Endothelial cell of umbilical vein (primary cell): ENCODE measurements at regions not wholly inside any gene's neighbourhood (a gene's known extent, or its start where the extent isn't known, plus 50 kb on each side); places are given as distances from the start of the nearest gene placed in this dataset.

Source experiments
- BruUV-seq: library from RNA; stranded (reverse); fragments of 400-500 nt; replicated peaks from 2 replicates; lab custom pipeline; 2021; lab: Mats Ljungman, UMichigan
- CTCF ChIA-PET: fragments of 300-600, 350-600 bp; sonication (Branson Sonifier 250); formaldehyde crosslinking; loops from one replicate; lab custom pipeline; 2021; ENCODE audit warnings: antibody characterized with exemption, inconsistent platforms; lab: Charles Lee
- POLR2A ChIA-PET: fragments of 300-600, 350-600 bp; sonication (Branson Sonifier 250); formaldehyde crosslinking; loops from one replicate; lab custom pipeline; 2021; ENCODE audit warnings: antibody characterized with exemption, inconsistent platforms; lab: Charles Lee
- DNase-seq: peaks from one replicate; pipeline ENCODE4 v3.0.0-alpha.2; 2011; ENCODE audit warnings: low read depth, low spot score
- FAIRE-seq: peaks from 2 replicates; lab custom pipeline; 2011; peaks lifted over from hg19 to GRCh38; lab: Jason Lieb, UNC
- H2AFZ ChIP-seq: 2 replicates; pipeline ENCODE4 v1.6.0; 2012; ENCODE audit warnings: low read depth, low read length, control low read depth, inconsistent platforms
- H3K27ac ChIP-seq: 2 replicates; pipeline ENCODE4 v1.5.1; 2011; ENCODE audit warnings: low read depth, mild to moderate bottlenecking, control low read depth, low read length, moderate library complexity; ENCODE audit not compliant: insufficient read depth
- H3K27me3 ChIP-seq, 2 experiments: 2 replicates each; pipeline versions ENCODE4 v1.6.0 to v1.6.1; 2011; ENCODE audit warnings: low read length in 2 of 2, mixed read lengths in 1 of 2; ENCODE audit not compliant: control insufficient read depth in 2 of 2, insufficient read depth in 2 of 2
- H3K36me3 ChIP-seq, 2 experiments: 2 replicates in 1 of 2; 3 replicates in 1 of 2; pipeline ENCODE4 v1.5.1; 2011; ENCODE audit warnings: low read length in 2 of 2, mild to moderate bottlenecking in 1 of 2, moderate library complexity in 1 of 2; ENCODE audit not compliant: control insufficient read depth in 2 of 2, insufficient read depth in 2 of 2; ENCODE audit errors: extremely low read depth in 1 of 2
- H3K4me1 ChIP-seq: 3 replicates; pipeline ENCODE4 v1.5.1; 2011; ENCODE audit warnings: mild to moderate bottlenecking, low read length; ENCODE audit not compliant: control insufficient read depth, insufficient read depth; ENCODE audit errors: extremely low read depth
- H3K4me2 ChIP-seq: 2 replicates; pipeline ENCODE4 v1.6.1; 2011; ENCODE audit warnings: low read length, control low read depth, mixed read lengths; ENCODE audit not compliant: insufficient read depth
- H3K4me3 ChIP-seq, 3 experiments: fragments of 200-600 bp in 1 of 3; sonication (generic), shearing (Covaris generic) in 1 of 3; replicated peaks in 1 of 3; 2 replicates each; pipeline ENCODE4 v1.5.1; 2011 to 2016; ENCODE audit warnings: control low read depth in 3 of 3, low read length in 3 of 3, mild to moderate bottlenecking in 2 of 3, inconsistent platforms in 1 of 3, low read depth in 1 of 3, moderate library complexity in 1 of 3; ENCODE audit not compliant: insufficient read depth in 1 of 3
- H3K79me2 ChIP-seq: 2 replicates; pipeline ENCODE4 v1.6.0; 2012; ENCODE audit warnings: low read length, inconsistent platforms; ENCODE audit not compliant: control insufficient read depth, insufficient read depth
- H3K9ac ChIP-seq: replicated peaks from 2 replicates; pipeline ENCODE3; 2011; ENCODE audit warnings: low read length, control low read depth; ENCODE audit not compliant: insufficient read depth; ENCODE audit errors: extremely low read depth
- H3K9me1 ChIP-seq: replicated peaks from 3 replicates; pipeline ENCODE4 v1.6.0; 2011; ENCODE audit warnings: mild to moderate bottlenecking, low read length; ENCODE audit not compliant: control insufficient read depth, insufficient read depth; ENCODE audit errors: extremely low read depth
- H3K9me3 ChIP-seq: replicated peaks from 2 replicates; pipeline ENCODE4 v1.5.1; 2012; ENCODE audit warnings: low read length, inconsistent platforms; ENCODE audit not compliant: control insufficient read depth, insufficient read depth
- H4K20me1 ChIP-seq: replicated peaks from 2 replicates; pipeline ENCODE3; 2011; ENCODE audit warnings: mild to moderate bottlenecking, low read length; ENCODE audit not compliant: control insufficient read depth, insufficient read depth; ENCODE audit errors: extremely low read depth
- CTCF ChIP-seq, 2 donors: IDR thresholded peaks; 1 replicate in 1 of 2; 2 replicates in 1 of 2; pipeline ENCODE4 v1.5.1; 2011; ENCODE audit warnings: low read length in 2 of 2, mild to moderate bottlenecking in 2 of 2, moderate library complexity in 2 of 2, control low read depth in 1 of 2, inconsistent platforms in 1 of 2, low read depth in 1 of 2; ENCODE audit not compliant: insufficient read depth in 1 of 2; ENCODE audit errors: extremely low read depth in 1 of 2
- EZH2 ChIP-seq: IDR thresholded peaks from 2 replicates; pipeline ENCODE4 v1.6.1; 2012; ENCODE audit warnings: borderline replicate concordance, low read depth, mild to moderate bottlenecking, moderate library complexity, low read length, inconsistent platforms; ENCODE audit not compliant: severe bottlenecking
- FOS ChIP-seq: IDR thresholded peaks from 2 replicates; pipeline ENCODE4 v1.6.1; 2011; ENCODE audit warnings: mild to moderate bottlenecking, low read length, moderate library complexity, borderline replicate concordance; ENCODE audit not compliant: insufficient read depth
- GATA2 ChIP-seq: IDR thresholded peaks from 2 replicates; pipeline ENCODE4 v1.7.0; 2011; ENCODE audit warnings: low read depth, mild to moderate bottlenecking, moderate library complexity, mixed read lengths, low read length; ENCODE audit not compliant: insufficient read length, insufficient read depth
- JUN ChIP-seq: IDR thresholded peaks from 2 replicates; pipeline ENCODE4 v1.6.1; 2011; ENCODE audit warnings: borderline replicate concordance, low read depth; ENCODE audit not compliant: insufficient read length, insufficient read depth
- MAX ChIP-seq: IDR thresholded peaks from 2 replicates; pipeline ENCODE4 v1.6.1; 2011; ENCODE audit not compliant: insufficient read depth, insufficient read length
- MYC ChIP-seq: IDR thresholded peaks from one replicate; pipeline ENCODE4 v1.6.1; 2011; ENCODE audit warnings: mild to moderate bottlenecking, low read depth, low read length
- POLR2A ChIP-seq: IDR thresholded peaks from 2 replicates; pipeline ENCODE4 v1.6.1; 2012; ENCODE audit warnings: low read depth, mild to moderate bottlenecking, control low read depth, low read length
- POLR2AphosphoS5 ChIP-seq: IDR thresholded peaks from 2 replicates; pipeline ENCODE4 v1.6.1; 2012; ENCODE audit warnings: low read depth, mild to moderate bottlenecking, control low read depth, low read length, moderate library complexity; ENCODE audit not compliant: insufficient read depth
- dilution Hi-C: fragments of 300-500 bp; cut with MboI; formaldehyde crosslinking; loops from one replicate; pipeline ENCODE4 v1.15.0; 2019; ENCODE audit warnings: low sequenced_read_pairs; ENCODE audit not compliant: extremely low pct_ligation_motif_present
- intact Hi-C: fragments of 100-400 bp; cut with micrococcal nuclease; formaldehyde crosslinking; loops from one replicate; pipeline ENCODE4 v1.10.0; 2022

GRCh38 chr11:134792677-134793076, 380.6 kb upstream of the B3GAT1 start:
- H3K4me2 ChIP-seq: no peak overlapping the region
- H3K9me3 ChIP-seq: no peaks in the 10 kb centered on the region
- no peak overlapping the region for H3K4me3 ChIP-seq
- no peak overlapping the region for H3K9ac ChIP-seq
- intact Hi-C loops: loop anchor here (5.0 kb wide), 1 partner anchor 200 kb away; no protein-coding TSS in a partner anchor
- no peaks in the 10 kb centered on the region for H4K20me1 ChIP-seq
- H3K79me2 ChIP-seq: no peaks in the 10 kb centered on the region
- dilution Hi-C loops: no loop called here
- FAIRE-seq: no peak
- DNase-seq: no peak
- H3K27me3 ChIP-seq: no peaks in the 10 kb centered on the region
- ChIA-PET CTCF (no interaction called here), POLR2A (no interaction called here)
- no TSS peak for BruUV-seq
- no peaks in the 10 kb centered on the region for H3K36me3 ChIP-seq
- no peak overlapping the region for H3K27ac ChIP-seq
- H2AFZ ChIP-seq: no peak overlapping the region
- H3K9me1 ChIP-seq: no peaks in the 10 kb centered on the region
- H3K4me1 ChIP-seq: no peaks in the 10 kb centered on the region
- TF ChIP-seq FOS (no peak), GATA2 (no peak), JUN (no peak), CTCF (IDR thresholded peaks at IDR 0.05; ENCODE audit: extremely low read depth in 1 of 2, insufficient read depth in 1 of 2, low read depth in 1 of 2, low read length in 2 of 2) (no peak), POLR2A (no peak)

GRCh38 chr11:134792044-134792443, 380.0 kb upstream of the B3GAT1 start:
- no TSS peak for BruUV-seq
- H3K27me3 ChIP-seq: no peaks in the 10 kb centered on the region
- POLR2A ChIA-PET: no interaction called here
- dilution Hi-C loops (no loop called here), intact Hi-C loops (loop anchor here (5.0 kb wide), 1 partner anchor 200 kb away; no protein-coding TSS in a partner anchor)
- CTCF ChIA-PET: no interaction called here
- no peaks in the 10 kb centered on the region for H3K4me1 ChIP-seq
- no peaks in the 10 kb centered on the region for H3K79me2 ChIP-seq
- no peak for FAIRE-seq
- H3K9ac ChIP-seq: no peak overlapping the region
- H3K4me3 ChIP-seq: no peak overlapping the region
- no peak overlapping the region for H3K27ac ChIP-seq
- H4K20me1 ChIP-seq: no peaks in the 10 kb centered on the region
- DNase-seq: no peak
- TF ChIP-seq CTCF (IDR thresholded peaks at IDR 0.05; ENCODE audit: extremely low read depth in 1 of 2, insufficient read depth in 1 of 2, low read depth in 1 of 2, low read length in 2 of 2): no peak
- no peak for TF ChIP-seq EZH2
- no peak for TF ChIP-seq POLR2AphosphoS5
- no peak for TF ChIP-seq MYC
- TF ChIP-seq MAX: no peak
- no peak for TF ChIP-seq GATA2
- TF ChIP-seq POLR2A: no peak
- no peak for TF ChIP-seq FOS
- no peak for TF ChIP-seq JUN
- H3K9me3 ChIP-seq: no peaks in the 10 kb centered on the region
- H3K36me3 ChIP-seq: no peaks in the 10 kb centered on the region
- H3K4me2 ChIP-seq: no peak overlapping the region
- H2AFZ ChIP-seq: no peak overlapping the region
- no peaks in the 10 kb centered on the region for H3K9me1 ChIP-seq
